Endothelial cell of hepatic sinusoid (primary cell): ENCODE measurements at regions not wholly inside any gene's neighbourhood (a gene's known extent, or its start where the extent isn't known, plus 50 kb on each side); places are given as distances from the start of the nearest gene placed in this dataset.

Experiments used
- in situ Hi-C: cut with HindIII; loops from 2 replicates; pipeline ENCODE4 v1.10.0; 2017; ENCODE audit warnings: low sequenced_read_pairs

DNA sequence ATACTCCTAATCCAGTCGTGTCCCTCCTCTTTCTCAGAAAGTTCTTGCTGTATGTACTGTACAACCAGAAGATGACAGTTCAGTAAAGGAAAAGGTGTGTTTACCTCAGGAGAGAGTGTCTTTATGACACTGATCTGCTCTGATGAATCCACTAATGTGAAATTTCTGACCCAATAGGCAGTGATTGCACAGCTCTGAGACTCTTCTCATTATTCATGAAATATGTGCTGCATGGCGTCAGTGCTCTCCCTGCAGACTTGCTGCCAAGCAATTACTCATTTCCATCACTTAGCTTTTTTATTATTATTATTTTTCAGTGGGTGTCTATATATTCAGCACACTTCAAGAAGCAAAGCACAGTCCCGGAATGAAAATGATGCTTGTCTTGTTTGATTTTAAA lies 389.0 kb downstream of the RASEF start:
- in situ Hi-C loops: no loop called here

DNA sequence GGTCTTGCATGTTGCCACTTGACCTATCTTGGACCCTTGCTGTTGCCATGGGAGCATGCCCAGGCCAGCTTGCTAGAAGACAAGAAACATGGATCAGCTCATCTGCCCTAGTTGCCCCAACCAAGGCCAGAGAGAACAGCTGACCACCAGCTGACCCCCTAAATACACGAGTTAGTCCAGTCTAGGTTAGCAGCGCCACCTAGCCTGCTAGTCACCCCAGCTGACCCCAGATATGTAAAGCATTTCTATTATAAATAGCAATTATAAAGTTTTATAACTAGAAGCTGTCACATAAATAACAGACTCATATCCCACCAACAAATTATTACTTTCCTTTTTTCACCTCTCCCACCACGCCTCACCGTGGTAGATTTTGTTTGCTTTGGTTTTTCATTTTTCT lies 387.8 kb downstream of the RASEF start:
- in situ Hi-C loops: no loop called here

DNA sequence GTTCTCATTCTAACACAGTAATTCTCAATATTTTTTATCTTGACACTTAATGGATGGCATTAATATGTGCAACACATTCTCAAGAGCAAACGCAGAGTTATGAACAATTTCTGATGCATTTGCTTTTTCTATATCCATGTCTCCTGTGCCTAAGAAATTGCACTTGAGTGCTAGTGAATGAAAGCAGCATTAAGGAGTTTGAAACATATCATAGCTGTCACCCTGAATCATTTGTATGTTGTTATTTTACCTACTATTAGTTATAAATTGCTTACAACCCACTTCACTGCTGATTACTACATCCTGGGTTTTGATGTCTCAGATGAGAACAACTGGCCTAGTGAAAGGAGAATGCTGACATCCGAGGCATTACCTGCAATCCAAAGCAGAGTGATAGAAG lies 387.3 kb downstream of the RASEF start:
- in situ Hi-C loops: no loop called here

DNA sequence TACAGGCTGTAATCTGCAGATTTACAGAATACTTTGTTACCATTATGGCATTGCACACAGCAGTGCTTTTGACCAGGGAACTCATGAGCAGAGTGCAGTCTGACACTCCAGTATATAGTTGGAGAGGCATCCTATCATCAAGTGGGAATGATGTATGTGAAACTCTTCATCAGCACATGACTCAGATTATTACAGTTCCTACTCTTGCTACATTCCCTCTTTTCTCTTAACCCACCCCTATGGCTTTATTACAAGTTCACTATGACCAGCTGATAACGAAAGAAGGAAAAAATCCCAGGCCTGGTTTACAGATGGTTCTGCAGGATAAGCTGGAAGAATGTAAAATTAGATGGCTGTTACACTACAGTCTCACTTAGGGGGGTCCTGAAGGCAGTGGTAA lies 385.9 kb downstream of the RASEF start:
- in situ Hi-C loops: no loop called here

DNA sequence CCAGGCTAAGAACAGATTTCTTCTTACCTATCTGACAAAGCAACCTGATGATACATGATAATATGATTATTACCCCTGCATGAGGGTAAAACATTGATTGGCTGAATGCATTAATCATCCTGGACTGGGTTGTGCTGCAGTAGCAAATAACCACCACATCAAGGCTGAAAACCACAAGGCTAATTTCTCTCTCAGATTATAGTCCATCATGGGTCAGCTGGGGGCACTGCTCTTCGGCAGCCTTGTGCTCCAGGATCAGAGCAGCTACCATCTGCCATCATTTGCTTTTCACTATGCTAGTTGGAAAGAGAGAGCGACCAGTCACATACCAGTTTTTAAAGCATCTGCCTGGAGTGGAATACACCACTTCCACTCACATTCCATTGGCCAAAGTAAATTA lies 383.5 kb downstream of the RASEF start:
- in situ Hi-C loops: no loop called here

DNA sequence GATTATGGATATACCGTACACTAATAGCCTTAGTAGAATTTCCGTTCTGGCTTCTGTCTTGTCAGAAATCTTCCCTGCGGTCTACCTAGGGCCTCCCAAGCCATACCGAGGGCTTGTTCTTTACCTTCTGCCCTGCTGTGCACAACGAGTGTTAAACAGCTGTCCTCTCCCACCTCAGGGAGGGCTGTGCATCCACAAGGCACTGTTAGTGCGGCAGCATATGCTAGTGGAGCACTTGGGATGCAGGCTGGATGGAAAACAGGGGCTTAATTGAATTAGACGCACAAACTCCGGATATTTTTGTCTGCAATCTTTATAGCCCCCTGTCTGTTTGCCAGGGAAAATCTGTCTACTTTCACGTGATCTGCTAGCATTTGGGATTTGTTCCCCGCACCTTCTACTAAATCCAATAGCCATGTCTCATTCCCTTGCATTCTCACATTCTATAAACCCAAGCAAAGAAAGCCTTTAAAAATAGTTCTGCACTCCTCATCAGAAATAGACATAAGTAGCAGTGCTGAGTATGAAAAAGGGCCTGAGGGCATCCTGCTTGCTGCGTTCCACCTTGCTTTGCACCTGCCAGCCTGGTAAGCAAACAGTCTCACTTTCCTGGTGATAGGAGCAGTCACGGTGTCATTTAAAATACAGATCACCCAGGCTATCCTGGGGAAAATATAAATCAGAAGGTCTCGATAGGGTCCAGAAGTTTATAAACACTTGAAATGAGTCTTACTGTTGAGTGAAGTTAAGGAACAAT lies 382.6 kb downstream of the RASEF start:
- in situ Hi-C loops: no loop called here

DNA sequence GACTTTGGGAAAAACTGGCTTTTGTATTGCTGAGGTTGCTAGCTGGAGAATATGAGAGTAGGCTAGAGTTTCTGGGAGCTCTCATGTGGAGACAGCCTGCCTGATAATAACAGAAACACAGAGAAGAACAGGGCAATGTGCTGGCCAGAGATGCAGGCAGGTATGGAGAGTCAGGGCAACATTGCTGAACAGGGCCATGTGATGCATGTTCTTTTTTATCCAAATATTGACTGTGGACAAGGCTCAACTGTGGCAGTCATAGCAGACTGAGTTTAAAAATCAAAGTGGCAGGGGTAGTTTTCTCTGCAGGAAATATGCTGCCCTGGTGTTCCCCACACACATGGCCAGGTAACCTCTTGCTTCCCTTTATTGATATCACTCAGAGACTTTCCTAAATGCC lies 381.1 kb downstream of the RASEF start:
- in situ Hi-C loops: no loop called here

DNA sequence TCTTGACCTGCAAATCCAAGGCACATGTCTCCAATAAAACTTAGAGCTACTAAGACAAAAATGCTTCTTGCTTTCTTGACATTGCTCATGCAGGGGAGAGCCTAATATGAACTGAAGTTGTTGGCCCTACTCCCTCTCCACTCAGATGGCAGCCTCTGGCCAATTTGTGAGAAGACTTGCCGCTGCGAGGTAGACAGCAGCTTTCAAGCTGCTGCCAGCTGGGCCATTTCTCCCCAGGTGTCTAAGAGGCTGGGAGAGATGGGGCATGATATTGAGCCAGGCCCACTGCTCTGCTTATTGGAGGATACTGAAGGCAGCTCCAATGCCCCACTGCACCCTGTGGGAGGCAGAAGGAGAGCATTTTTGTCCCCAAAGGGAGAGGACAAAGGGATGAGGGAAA lies 380.5 kb downstream of the RASEF start:
- in situ Hi-C loops: no loop called here

DNA sequence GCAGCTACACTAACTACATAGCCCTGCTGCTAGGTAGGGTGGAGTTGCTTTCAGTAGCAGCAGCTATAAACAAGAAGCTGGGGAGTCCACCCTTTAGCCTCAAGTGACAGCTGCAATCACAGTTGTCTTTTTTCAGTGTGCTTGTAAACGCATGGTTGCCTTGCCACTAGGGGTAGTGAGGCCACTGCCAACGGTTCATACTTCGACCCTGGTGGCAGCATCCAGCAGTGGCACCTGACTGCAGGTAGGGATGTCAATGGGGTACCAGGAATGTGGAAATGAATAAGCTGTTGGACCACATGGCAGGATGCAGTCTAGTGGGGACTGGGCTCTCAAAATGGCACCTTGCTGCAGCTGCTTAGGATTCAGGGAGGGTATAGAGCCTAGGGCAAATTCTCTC lies 367.2 kb downstream of the RASEF start:
- in situ Hi-C loops: no loop called here

DNA sequence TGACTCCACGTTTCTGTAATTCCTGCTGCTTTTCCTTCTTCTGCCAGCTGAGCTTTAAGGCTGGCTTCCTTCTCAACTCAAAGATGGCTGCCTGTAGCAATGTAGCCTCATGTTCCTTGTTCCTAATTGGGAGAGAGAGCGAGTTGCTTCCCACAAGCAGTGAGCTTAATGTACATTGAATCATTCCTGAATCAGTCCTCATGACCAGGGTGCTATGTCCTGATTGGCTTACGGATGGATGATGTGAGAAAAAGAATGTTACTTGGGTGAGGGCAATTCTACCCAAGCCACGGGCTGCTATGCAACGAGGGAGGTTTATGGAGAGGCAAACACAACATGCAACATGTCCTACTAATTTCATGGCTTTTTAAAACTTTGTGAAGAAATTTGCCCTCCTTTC lies 356.2 kb downstream of the RASEF start:
- in situ Hi-C loops: no loop called here

DNA sequence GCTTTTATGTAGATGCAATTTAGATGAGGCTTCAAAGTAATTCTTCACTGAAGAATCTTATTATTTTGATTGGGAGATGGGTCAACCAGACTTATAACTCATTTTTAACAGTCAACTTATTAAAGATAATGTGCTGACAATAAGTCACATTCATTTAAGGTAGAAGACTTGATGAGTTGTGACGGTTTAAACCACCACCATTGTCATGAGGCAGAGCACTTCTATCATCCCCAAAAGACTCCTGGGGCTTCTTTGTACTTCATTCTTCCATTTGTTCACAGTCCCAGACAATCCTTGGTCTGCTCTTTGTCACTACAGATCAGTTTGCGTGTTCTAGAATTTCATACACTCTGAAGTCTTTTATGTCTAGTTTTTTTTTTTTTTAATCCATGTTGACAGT lies 346.1 kb downstream of the RASEF start:
- in situ Hi-C loops: no loop called here

DNA sequence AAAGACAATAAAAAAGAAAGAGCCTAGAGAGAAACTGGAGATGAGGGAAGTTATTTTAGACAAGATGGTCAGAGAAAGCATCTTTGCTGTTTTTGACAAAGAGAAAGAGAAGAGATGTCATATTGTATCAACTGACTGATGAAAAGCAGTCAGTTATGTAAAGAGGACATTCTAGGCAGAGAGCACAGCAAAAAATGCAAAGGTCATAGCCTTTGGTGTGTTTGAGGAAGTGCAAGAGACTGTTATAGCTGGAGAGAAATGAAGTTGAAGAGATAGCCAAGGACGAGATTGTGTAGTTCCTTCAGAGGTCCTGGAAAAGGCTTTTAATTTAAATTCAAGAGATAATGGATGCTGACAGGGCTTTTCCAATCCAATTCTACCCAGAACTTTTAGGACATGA lies 342.4 kb downstream of the RASEF start:
- in situ Hi-C loops: no loop called here

DNA sequence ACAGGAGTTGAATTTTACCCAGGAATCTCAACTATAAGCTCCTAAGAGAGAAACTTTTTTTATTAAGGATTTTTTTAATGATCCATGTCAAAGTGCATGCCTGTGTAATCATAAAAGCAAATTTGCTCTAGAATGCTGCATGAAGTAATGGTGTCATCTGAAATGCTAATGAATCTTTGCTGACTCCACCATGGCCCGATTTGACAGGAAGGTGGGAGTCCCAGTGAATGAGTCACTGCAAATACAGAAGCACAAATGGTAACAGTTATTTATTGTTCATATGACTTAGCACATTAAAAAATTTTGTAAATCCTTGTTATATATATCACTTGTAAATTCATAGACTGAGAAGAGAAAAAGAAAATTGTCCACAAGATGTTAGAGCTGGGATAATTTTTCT lies 341.3 kb downstream of the RASEF start:
- in situ Hi-C loops: no loop called here

DNA sequence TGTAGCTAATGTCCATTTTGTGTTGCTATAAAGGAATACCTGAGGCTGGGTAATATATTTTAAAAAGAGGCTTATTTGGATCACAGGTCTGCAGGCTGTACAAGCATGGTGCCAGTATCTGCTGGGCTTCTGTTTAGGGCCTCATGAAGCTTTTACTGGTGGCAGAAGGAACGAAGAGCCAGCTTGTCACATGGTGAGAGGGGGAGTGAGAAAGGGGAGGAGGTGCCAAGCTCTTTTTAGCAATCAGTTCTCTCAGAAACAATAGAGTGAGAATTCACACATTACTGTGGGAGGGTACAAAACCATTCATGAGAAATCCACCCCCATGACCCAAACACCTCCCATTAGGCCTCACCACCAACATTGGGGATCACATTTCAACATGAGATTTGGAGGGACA lies 340.9 kb downstream of the RASEF start:
- in situ Hi-C loops: no loop called here

DNA sequence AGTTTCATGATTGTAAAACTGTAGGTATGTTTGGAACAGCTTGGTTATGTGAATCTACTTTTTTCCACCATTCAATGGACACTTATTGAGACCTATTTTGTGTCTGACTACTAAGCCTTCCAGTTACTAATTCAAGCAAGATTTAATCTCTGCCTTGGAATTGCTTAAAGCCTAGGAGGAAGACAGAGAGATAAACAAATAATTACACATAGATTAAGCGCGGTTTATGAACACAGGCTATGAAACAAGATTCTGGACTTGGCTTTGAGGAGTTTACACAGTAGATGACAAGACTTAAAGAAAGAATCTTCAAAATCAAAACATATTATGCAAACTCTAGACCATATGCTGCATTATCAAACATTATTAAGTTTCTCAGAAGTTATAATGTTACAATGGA lies 340.4 kb downstream of the RASEF start:
- in situ Hi-C loops: no loop called here

DNA sequence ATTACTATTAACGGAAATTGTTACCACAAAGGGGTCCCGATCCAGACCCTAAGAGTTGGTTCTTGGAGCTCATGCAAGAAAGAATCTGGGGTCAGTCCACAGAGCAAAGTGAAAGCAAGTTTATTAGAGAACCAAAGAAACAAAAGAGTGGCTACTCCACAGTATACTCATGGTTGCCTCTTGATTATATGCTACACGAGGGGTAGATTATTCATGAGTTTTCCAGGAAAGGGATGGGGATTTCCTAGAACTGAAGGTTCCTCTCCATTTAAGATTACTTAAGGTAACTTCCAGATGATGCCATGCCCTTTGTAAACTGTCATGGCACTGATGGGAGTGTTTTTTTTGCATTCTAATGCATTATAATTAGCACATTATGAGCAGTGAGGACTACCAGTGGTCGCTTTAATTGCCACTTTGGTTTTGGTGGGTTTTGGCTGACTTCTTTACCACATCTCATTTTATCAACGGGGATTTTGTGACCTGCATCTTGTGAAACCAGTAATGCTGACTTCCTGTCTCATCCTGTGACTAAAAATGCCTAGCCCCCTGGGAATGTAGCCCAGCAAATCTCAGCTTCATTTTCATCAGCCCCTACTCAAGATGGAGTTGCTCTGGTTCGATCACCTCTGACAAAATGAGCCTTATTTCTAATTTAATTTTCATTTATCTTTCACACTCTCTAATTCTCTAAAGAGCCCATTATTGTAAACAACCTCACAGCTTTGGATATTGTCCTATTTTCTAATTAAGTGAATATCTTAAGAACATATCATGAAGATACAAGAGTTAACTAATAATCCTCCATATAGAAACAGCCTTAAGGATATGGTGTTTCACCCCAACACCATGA lies 336.3 kb downstream of the RASEF start:
- in situ Hi-C loops: no loop called here

DNA sequence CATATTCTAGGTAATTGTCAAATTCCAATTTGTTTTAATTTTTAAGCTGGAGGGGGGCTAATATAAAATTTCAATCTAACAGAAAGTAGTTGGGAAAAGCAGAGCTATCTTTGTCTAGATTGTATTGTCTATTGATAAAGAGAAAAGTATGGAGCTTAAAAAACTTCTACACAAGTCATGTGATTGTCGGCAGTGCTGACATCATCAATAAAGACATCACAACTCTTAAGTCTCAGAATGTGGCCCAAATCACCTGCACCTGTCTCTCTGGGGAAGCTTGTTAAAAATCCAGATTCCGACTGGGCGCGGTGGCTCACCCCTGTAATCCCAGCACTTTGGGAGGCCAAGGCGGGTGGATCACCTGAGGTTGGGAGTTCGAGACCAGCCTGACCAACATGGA lies 333.8 kb downstream of the RASEF start:
- in situ Hi-C loops: no loop called here

DNA sequence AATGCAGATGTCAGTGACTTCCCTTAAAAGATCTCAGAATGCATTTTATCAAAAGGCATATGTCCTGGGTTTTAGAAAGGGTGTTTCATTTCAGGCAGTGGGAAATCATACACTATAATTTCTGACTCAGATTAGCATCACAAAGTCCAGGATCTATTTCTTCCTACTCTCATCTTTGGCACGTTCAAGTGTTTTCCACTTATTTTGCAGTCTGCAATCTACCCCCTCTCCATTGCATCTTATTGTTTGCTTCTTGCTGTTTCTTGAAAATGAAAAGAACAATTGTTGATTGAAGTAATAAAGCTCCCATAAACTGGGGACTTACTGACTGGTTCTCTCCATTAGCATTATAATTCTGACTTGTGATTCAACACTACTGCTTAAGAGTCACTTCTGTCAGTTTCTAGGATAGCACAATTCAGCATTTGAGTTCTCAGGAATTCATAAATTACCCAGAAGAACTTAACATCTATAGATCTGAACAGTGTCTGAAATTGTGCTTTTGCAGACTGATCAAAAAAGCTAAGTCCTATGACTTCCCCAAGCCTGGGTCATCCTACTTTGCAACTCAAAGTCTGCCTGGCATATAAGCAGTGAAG lies 332.9 kb downstream of the RASEF start:
- in situ Hi-C loops: no loop called here

DNA sequence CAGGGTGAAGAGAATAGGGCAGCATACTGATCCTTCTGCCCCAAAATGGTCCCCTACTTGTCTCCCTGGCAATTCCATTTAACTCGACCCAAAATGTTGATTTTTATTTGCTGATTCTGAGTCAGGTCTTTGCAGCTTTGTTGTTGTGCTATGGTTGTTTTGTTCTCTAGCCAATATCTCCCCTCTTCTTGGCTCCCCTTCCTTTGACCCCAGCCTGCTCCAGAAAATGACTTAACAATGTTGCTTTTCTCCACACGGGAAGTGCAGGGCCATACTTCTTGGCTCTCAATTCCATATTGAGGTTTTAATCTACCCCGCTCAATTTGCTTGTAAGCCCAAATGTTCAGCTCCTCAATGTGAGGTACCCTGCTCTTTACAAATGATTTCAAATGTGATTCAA lies 330.0 kb downstream of the RASEF start:
- in situ Hi-C loops: no loop called here

DNA sequence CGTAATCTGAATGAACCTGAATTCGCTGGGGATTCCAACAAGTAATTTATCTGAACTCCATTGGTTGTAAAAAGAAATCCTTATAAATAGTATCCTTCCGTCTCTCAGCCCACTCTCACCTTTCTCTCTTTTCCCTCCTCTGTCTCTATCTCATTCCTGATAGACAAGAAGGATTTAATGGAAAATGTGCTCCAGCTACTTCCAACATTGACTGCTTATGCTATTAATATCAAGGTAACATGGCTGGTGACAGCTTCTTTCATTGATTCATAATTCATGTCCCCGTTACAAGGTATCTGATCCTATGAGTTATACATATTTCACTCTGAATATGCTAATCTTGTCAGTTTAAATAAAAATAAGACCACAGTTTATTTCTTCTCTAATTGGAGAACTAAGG lies 326.8 kb downstream of the RASEF start:
- in situ Hi-C loops: no loop called here

DNA sequence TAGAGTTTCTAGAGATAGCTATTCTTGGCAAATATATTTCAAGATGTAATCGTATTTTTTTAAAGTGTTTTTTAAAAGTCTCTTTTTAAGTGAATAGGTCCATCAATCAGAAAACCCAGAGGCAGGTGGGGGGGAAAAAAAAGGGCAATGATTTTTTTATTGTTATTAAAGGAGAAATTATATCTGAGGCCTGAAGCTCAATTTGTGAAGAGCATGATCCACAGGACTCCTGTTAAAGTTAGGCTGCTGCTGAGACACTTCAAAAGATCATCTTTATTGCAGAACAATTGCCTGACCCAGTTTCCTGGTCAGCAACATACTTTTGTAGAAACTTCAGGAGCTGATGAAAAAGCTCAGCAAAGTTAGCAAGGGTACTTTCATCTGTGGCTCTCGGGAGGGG lies 326.2 kb downstream of the RASEF start:
- in situ Hi-C loops: no loop called here

DNA sequence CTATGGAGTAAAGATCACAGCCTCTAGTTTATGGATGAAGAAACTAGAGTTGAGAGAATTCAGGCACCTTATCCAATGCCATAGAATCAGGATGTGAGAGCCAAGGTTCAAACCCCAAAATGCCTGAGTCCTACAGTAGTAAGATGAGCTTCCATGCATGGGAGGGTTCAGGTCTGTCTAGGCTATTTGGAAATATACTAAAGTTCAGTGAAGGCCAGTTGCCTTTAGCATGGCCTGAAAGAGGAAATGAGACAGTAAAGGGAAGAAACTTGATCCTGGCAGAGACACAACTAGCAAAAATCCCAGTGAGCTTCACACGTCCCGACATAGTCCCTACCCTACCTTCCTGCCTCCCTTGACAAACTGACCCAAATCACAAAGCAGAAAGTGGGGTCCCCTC lies 317.0 kb downstream of the RASEF start:
- in situ Hi-C loops: no loop called here
